ENCODE measurements at regions not wholly inside any gene's neighbourhood (a gene's known extent, or its start where the extent isn't known, plus 50 kb on each side); places are given as distances from the start of the nearest gene placed in this dataset.

DNA sequence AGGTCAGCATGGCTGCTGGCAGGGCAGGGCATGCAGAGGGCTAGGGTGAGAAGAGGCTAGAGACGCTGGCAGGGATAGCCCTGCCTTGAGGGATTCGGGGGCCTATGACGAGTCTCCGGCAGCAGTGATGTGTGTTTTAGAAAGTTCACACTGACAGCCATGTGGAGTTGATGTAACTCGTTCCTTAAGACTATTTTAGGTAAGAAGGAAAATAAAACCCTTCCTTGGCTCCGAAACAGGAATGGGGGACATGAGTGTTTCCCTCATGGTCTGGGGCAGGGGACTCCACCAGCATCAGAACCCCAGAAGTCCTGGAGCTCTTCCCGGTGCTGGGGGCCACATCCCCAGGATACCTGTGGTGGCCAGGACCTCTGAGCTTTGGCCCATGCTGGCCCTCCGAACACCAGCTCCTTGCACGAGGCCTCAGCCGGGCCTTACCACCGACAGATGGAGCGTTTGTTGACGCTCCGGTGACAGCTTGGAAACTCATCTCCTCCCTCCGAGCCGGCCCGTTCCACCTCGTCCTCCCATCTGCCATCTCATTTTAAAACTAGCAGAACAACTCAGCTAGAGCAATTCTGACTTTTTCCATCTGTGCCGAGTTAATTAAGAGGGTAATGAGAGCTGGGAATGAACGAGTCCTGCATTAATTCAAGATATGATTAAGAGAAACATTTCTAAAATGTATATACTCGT is 337.7 kb downstream of the CDK5RAP2 start:
- intact Hi-C loops (cut with DNase I) = no loop called here
- DNase-seq = no peak

GRCh38 chr9:120236596-120236995 is 343.4 kb downstream of the CDK5RAP2 start:
- intact Hi-C loops (cut with DNase I) = no loop called here
- no peak for DNase-seq

DNA sequence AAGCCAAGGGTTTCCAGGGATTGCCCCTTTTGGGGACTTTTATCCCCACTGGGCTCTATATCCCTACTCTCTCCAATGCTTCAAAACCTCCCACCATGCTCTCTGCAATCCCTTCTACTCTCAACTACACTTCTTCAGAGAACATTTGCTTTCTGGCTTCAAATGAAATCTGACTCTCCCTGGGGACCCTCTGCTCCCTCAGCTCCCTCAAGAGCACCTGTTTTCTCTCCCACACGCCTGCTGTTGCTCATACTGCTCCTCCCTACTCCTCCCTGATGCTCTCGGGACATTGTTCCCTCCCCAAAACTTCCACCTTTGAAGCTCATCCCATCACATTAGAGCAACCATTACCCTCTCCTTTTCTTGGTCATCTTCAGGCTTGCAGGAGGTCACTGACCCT is 344.9 kb downstream of the CDK5RAP2 start:
- no peak for DNase-seq
- intact Hi-C loops (cut with DNase I) = no loop called here

- intact Hi-C loops (cut with DNase I) = no loop called here
- no peak for DNase-seq
Observed at GRCh38 chr9:120230227-120230626, 349.7 kb downstream of the CDK5RAP2 start.

DNA sequence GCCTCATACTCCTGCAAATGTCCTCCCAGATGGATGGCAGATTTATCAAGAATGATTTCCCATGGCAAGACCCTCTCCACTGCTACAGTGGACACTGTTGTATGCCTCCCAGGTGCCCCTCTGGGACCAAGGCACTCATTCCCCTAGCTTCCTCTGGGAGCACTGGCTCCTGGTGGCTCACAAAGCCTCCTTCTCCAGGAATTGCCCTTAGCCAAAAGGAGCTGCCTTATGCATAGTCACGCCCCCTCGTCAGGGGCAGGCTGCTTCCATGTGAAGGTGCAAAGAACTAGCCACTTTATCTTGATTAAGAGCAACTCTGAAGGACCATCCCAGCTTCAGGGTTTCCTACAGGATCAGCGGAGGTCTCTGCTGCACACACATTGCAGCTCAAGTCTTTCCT is 358.1 kb downstream of the CDK5RAP2 start:
- DNase-seq = no peak
- intact Hi-C loops (cut with DNase I) = no loop called here

DNA sequence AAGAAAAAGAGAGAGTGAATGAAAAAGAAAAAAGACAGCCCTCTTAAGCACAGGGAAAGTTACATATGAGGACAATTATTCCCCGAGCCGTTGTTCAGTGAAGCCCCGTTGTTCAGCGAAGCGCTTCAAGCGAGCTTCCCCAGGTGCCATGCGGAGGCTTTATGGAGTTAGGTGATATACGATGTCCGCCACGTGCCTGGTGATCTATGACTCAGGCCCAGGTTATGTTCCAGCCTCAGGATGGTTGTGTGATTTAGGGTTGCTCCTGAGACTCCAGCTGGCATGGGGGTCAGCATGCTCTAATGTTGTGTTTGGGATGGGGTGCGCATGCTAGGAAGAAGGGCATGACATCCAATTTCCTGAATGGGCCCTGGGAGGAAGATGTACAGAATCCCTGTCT is 365.6 kb downstream of the CDK5RAP2 start:
- intact Hi-C loops (cut with DNase I) = no loop called here
- no peak for DNase-seq

DNA sequence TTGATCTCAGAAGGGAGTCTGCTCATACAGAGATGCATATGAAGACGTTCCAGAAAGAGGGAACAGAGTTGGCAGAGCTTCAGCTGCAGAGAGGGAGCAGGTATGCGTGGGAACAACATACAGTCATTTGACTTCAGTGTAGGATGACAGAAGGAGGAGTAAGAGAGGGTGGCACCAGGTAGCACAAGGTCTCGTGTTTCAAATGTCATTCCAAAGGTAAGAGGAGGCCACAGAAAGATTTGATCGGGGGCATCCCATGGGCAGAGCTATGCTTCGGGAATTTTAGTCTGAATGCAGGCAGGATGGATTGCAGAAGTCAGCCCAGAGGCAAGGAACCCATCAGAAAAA is 367.1 kb downstream of the CDK5RAP2 start:
- peak in 32 of 42 donors; percentile 4 to 83 (median 42) for DNase-seq
- intact Hi-C loops (cut with DNase I) = no loop called here

- intact Hi-C loops (cut with DNase I) = no loop called here
- no peak for DNase-seq
Observed at GRCh38 chr9:120212153-120212852, 367.7 kb downstream of the CDK5RAP2 start.

- DNase-seq = no peak
- intact Hi-C loops (cut with DNase I) = no loop called here
Observed at GRCh38 chr9:120210274-120210673, 369.7 kb downstream of the CDK5RAP2 start.

DNA sequence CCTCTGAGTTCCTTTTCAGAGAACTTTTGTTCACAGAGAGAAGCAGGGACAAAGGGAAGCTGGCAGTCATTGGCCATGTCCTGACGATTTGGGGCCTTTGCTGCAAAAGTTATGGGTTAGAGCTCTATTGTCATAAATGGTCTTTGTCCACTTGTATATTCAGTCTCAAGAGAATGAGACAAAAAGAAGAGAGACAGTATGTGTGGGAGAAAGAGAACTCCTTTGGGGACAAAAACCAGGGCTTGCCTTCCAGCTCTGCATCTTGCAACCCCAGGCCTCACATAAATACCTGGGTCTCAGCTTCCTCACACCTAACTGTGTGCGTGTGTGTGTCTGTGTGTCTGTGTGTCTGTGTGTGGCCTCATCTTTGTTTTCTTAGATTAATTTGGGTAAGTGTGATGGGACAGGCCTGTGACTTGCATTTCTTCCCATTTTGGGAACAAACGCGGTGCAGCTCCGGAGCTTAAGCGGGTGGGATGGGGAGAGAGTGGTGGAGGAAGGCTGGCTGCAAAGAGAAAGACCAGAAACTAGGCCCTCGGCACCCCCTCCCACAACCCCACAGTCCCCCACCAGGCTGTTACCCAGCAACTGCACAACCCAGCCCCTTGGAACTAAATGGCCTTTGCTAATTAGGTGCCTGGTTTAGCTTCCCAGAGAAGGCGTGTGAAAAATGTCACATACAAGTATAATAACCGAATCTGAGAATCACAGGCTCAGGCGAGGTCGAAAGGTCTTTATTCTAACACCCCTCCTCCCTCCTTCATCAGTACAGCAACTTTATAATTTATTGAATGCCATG is 376.9 kb downstream of the CDK5RAP2 start:
- intact Hi-C loops (cut with DNase I) = no loop called here

DNA sequence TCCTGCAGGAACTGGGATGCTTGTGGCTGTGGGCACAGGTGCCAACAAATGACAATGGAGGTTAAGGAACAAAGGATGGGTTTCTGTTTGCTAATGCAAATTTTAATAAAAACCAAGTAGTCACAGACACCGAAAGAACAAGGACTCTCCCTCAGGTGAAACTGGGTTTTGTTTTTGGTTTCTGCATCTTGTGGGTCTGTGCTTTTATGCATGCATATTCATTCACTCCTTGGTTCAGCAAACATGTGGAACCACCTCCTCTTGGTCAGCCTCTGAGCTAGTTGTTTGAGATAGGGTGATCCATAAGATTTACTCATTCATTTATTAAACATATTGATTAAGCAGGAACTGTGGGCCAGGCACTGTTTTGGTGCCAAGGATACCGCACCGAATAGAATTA is 381.9 kb downstream of the CDK5RAP2 start:
- intact Hi-C loops (cut with DNase I) = no loop called here

More for the DNA sequence above, 376.9 kb downstream of the CDK5RAP2 start:
- no peak for DNase-seq

GRCh38 chr9:120197605-120198004 is 382.4 kb downstream of the CDK5RAP2 start:
- intact Hi-C loops (cut with DNase I) = no loop called here
- no peak for DNase-seq

More for the DNA sequence above, 381.9 kb downstream of the CDK5RAP2 start:
- no peak for DNase-seq

- intact Hi-C loops (cut with DNase I) = no loop called here
- no peak for DNase-seq
Observed at GRCh38 chr9:120191141-120191540, 388.8 kb downstream of the CDK5RAP2 start.

GRCh38 chr9:120187758-120188157 is 392.2 kb downstream of the CDK5RAP2 start:
- intact Hi-C loops (cut with DNase I) = no loop called here
- DNase-seq = no peak

GRCh38 chr9:120186276-120186675 is 393.7 kb downstream of the CDK5RAP2 start:
- no peak for DNase-seq
- intact Hi-C loops (cut with DNase I) = no loop called here

GRCh38 chr9:120184266-120184665 is 395.7 kb downstream of the CDK5RAP2 start:
- DNase-seq = no peak
- intact Hi-C loops (cut with DNase I) = no loop called here

- no peak for DNase-seq
- intact Hi-C loops (cut with DNase I) = no loop called here
Observed at GRCh38 chr9:120183615-120184014, 396.4 kb downstream of the CDK5RAP2 start.

DNA sequence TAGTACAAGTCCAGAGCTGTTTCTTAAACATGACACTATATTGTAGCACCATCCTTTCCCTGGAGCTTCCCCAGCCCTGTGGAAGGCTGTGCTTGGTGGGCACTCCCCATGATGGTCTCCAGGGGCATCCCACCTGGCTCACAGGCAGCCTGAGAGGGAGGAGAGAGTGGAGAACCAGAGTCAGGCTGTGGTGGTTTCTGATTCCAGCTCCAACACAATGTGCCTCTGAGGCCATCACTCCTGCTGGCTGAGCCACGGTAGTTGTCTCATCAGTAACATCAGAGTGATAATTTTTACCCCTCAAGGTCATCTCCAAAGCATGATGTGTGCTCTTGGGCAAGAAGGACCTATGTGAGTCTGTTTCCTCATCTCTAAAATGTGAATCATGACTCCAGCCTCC is 398.0 kb downstream of the CDK5RAP2 start:
- intact Hi-C loops (cut with DNase I) = no loop called here
- DNase-seq = no peak

GRCh38 chr9:120177121-120177520 is 402.8 kb downstream of the CDK5RAP2 start:
- intact Hi-C loops (cut with DNase I) = no loop called here
- DNase-seq = no peak

DNA sequence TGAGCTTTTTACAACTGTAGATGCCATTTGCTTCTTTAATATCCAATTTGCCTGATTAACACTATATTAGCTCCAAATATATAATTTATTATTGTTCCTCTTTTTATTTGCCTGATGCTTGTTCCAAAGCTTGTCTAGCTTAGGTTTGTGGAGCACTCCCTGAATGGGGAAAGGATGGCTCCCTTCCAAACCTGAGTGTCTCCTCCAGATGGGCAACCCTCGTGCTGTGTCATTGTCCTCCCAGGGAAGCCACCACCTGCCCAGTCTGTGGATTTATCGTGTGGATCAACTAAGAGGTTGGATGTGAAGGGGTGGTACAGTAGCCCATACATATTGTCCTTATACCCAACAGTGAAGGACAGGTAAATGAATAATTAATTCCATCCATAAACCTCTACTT is 404.9 kb downstream of the CDK5RAP2 start:
- no peak for DNase-seq
- intact Hi-C loops (cut with DNase I) = no loop called here

Measured in head of caudate nucleus (tissue), 42 donors.